Keratinocyte (primary cell): ENCODE measurements at regions not wholly inside any gene's neighbourhood (a gene's known extent, or its start where the extent isn't known, plus 50 kb on each side); places are given as distances from the start of the nearest gene placed in this dataset.

Experiments used
- DNase-seq: peaks from one replicate; pipeline ENCODE4 v3.0.0-alpha.2; 2011; ENCODE audit warnings: low read depth, missing footprints, low spot score
- FAIRE-seq: peaks from 2 replicates; lab custom pipeline; 2011; peaks lifted over from hg19 to GRCh38; lab: Jason Lieb, UNC
- H2AFZ ChIP-seq: 2 replicates; pipeline ENCODE4 v1.6.0; 2012; ENCODE audit warnings: low read length, control low read depth, inconsistent platforms; ENCODE audit not compliant: control insufficient read depth
- H3K27ac ChIP-seq: 2 replicates; pipeline ENCODE4 v1.5.1; 2011; ENCODE audit warnings: low read length; ENCODE audit not compliant: control insufficient read depth, insufficient read depth
- H3K27me3 ChIP-seq: 3 replicates; pipeline ENCODE4 v1.6.0; 2011; ENCODE audit warnings: low read length; ENCODE audit not compliant: control insufficient read depth, insufficient read depth; ENCODE audit errors: extremely low read depth
- H3K36me3 ChIP-seq, 2 experiments: 2 replicates in 1 of 2; 3 replicates in 1 of 2; pipeline ENCODE4 v1.5.1; 2011; ENCODE audit warnings: low read length in 2 of 2, mild to moderate bottlenecking in 1 of 2; ENCODE audit not compliant: control insufficient read depth in 2 of 2, insufficient read depth in 2 of 2; ENCODE audit errors: extremely low read depth in 1 of 2
- H3K4me1 ChIP-seq: 3 replicates; pipeline ENCODE4 v1.5.1; 2011; ENCODE audit warnings: low read length; ENCODE audit not compliant: control insufficient read depth, insufficient read depth; ENCODE audit errors: extremely low read depth
- H3K4me2 ChIP-seq: 3 replicates; pipeline ENCODE4 v1.6.0; 2011; ENCODE audit warnings: low read depth, low read length; ENCODE audit not compliant: control insufficient read depth, insufficient read depth; ENCODE audit errors: extremely low read depth
- H3K4me3 ChIP-seq, 3 experiments: fragments of 200-600 bp in 1 of 3; sonication (generic) in 1 of 3; 2 replicates in 2 of 3; 3 replicates in 1 of 3; pipeline ENCODE4 v1.5.1; 2011 to 2016; ENCODE audit warnings: low read length in 3 of 3, mild to moderate bottlenecking in 3 of 3, control low read depth in 2 of 3, inconsistent platforms in 1 of 3, low read depth in 1 of 3, mixed read lengths in 1 of 3, mixed run types in 1 of 3, moderate library complexity in 1 of 3; ENCODE audit not compliant: control insufficient read depth in 2 of 3, insufficient read depth in 2 of 3; ENCODE audit errors: extremely low read depth in 1 of 3
- H3K79me2 ChIP-seq: 2 replicates; pipeline ENCODE4 v1.6.0; 2012; ENCODE audit warnings: low read length; ENCODE audit not compliant: control insufficient read depth, insufficient read depth
- H3K9ac ChIP-seq: 3 replicates; pipeline ENCODE4 v1.6.0; 2011; ENCODE audit warnings: low read length; ENCODE audit not compliant: control insufficient read depth, insufficient read depth; ENCODE audit errors: extremely low read depth
- H3K9me1 ChIP-seq: 3 replicates; pipeline ENCODE4 v1.6.0; 2011; ENCODE audit warnings: low read length; ENCODE audit not compliant: control insufficient read depth, insufficient read depth; ENCODE audit errors: extremely low read depth
- H3K9me3 ChIP-seq: 2 replicates; pipeline ENCODE4 v1.5.1; 2012; ENCODE audit warnings: low read depth, low read length; ENCODE audit not compliant: control insufficient read depth
- H4K20me1 ChIP-seq: 3 replicates; pipeline ENCODE4 v1.6.0; 2011; ENCODE audit warnings: low read length; ENCODE audit not compliant: control insufficient read depth, insufficient read depth; ENCODE audit errors: extremely low read depth
- CTCF ChIP-seq, 3 experiments: IDR thresholded peaks in 1 of 3; conservative IDR thresholded peaks in 1 of 3; optimal IDR thresholded peaks in 1 of 3; 2 replicates in 2 of 3; 3 replicates in 1 of 3; pipeline versions ENCODE3 to v1.5.1; 2011; ENCODE audit warnings: low read length in 3 of 3, mild to moderate bottlenecking in 3 of 3, moderate library complexity in 2 of 3, control low read depth in 1 of 3, inconsistent platforms in 1 of 3; ENCODE audit not compliant: insufficient read depth in 2 of 3; ENCODE audit errors: extremely low read depth in 1 of 3
- EZH2 ChIP-seq: IDR thresholded peaks from one replicate; pipeline ENCODE4 v1.6.1; 2012; ENCODE audit warnings: inconsistent platforms, mild to moderate bottlenecking, low read length, moderate library complexity
- dilution Hi-C: fragments of 300-500 bp; cut with MboI; formaldehyde crosslinking; loops from one replicate; pipeline ENCODE4 v1.7.0; 2020; ENCODE audit warnings: low sequenced_read_pairs; ENCODE audit not compliant: extremely low pct_ligation_motif_present

GRCh38 chr2:122322815-122323214 is 567.4 kb downstream of the TSN start:
- no peak overlapping the region for H3K4me3 ChIP-seq
- no peaks in the 10 kb centered on the region for H4K20me1 ChIP-seq
- FAIRE-seq (no peak), DNase-seq (no peak)
- no peak overlapping the region for H3K9ac ChIP-seq
- H3K9me3 ChIP-seq, result no peaks in the 10 kb centered on the region
- no peak overlapping the region for H2AFZ ChIP-seq
- dilution Hi-C loops, result no loop called here
- no peaks in the 10 kb centered on the region for H3K79me2 ChIP-seq
- TF ChIP-seq EZH2 (no peak), CTCF (optimal IDR thresholded peaks at IDR 0.05 in 1 of 3, IDR thresholded peaks at IDR 0.05 in 1 of 3, conservative IDR thresholded peaks at IDR 0.05 in 1 of 3; ENCODE audit: extremely low read depth in 1 of 3, insufficient read depth in 2 of 3, low read length in 3 of 3) (no peak)
- no peak overlapping the region for H3K4me2 ChIP-seq
- no peaks in the 10 kb centered on the region for H3K9me1 ChIP-seq
- no peak overlapping the region for H3K27ac ChIP-seq
- H3K36me3 ChIP-seq, result no peaks in the 10 kb centered on the region
- no peaks in the 10 kb centered on the region for H3K27me3 ChIP-seq
- no peaks in the 10 kb centered on the region for H3K4me1 ChIP-seq

GRCh38 chr2:122323927-122324326 is 568.5 kb downstream of the TSN start:
- Histone ChIP-seq H3K27ac (no peak overlapping the region), H3K9me3 (no peaks in the 10 kb centered on the region), H4K20me1 (no peaks in the 10 kb centered on the region), H3K9me1 (no peaks in the 10 kb centered on the region), H3K9ac (no peak overlapping the region), H3K4me3 (no peak overlapping the region), H3K79me2 (no peaks in the 10 kb centered on the region), H3K4me1 (no peaks in the 10 kb centered on the region), H3K36me3 (no peaks in the 10 kb centered on the region), H3K4me2 (no peak overlapping the region), H3K27me3 (no peaks in the 10 kb centered on the region), H2AFZ (no peak overlapping the region)
- DNase-seq, result no peak
- no peak for TF ChIP-seq CTCF (optimal IDR thresholded peaks at IDR 0.05 in 1 of 3, IDR thresholded peaks at IDR 0.05 in 1 of 3, conservative IDR thresholded peaks at IDR 0.05 in 1 of 3; ENCODE audit: extremely low read depth in 1 of 3, insufficient read depth in 2 of 3, low read length in 3 of 3)
- no peak for TF ChIP-seq EZH2
- FAIRE-seq, result no peak
- dilution Hi-C loops, result no loop called here
